GM06990 (cell line): ENCODE measurements at regions not wholly inside any gene's neighbourhood (a gene's known extent, or its start where the extent isn't known, plus 50 kb on each side); places are given as distances from the start of the nearest gene placed in this dataset.
"Not testable (repeated sequence)": the region's sequence is repeated elsewhere in the genome, so short reads cannot be mapped to it uniquely, and the experiment has no call there.

Experiments
- DNase-seq: peaks from one replicate; pipeline ENCODE4 v3.0.0-alpha.2; 2011; ENCODE audit not compliant: insufficient read length; ENCODE audit errors: extremely low read depth
- H3K27me3 ChIP-seq: replicated peaks from 2 replicates; pipeline ENCODE4 v1.6.0; 2011; ENCODE audit warnings: low read length; ENCODE audit not compliant: control insufficient read depth, insufficient read depth
- H3K36me3 ChIP-seq: 2 replicates; pipeline ENCODE4 v1.5.1; 2011; ENCODE audit warnings: low read length; ENCODE audit not compliant: control insufficient read depth, insufficient read depth
- H3K4me3 ChIP-seq: replicated peaks from 2 replicates; pipeline ENCODE4 v1.5.1; 2011; ENCODE audit warnings: low read depth, mild to moderate bottlenecking, control low read depth, low read length
- TF ChIP-seq, protein P1 (sequence below): IDR thresholded peaks from 2 replicates; pipeline ENCODE4 v1.5.1; 2011; ENCODE audit warnings: low read length, control low read depth, mild to moderate bottlenecking, inconsistent platforms; ENCODE audit not compliant: insufficient read depth, poor library complexity, severe bottlenecking

DNA sequence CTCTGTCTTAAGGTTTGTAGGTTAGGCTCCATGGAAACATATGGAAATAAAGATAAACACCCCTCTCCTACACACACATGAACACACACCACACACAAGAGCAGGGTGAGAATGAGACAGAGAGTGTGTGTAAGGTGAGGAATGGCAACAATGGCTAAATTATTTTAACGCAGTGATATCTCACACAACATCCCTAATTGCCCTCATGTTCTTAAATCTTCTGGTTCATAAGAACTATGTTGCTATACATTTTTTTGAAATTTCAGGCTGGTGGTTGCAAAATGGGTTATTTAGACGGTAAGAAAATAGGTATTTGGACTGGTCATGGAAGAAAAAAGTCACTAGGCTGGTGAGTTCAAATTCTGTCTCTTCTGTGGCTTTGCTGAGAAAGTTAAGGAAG lies 316.7 kb upstream of the ESRRG start:
- no peaks in the 10 kb centered on the region for H3K27me3 ChIP-seq
- DNase-seq = no peak
- no peak overlapping the region for H3K4me3 ChIP-seq
- TF ChIP-seq, protein P1, sequence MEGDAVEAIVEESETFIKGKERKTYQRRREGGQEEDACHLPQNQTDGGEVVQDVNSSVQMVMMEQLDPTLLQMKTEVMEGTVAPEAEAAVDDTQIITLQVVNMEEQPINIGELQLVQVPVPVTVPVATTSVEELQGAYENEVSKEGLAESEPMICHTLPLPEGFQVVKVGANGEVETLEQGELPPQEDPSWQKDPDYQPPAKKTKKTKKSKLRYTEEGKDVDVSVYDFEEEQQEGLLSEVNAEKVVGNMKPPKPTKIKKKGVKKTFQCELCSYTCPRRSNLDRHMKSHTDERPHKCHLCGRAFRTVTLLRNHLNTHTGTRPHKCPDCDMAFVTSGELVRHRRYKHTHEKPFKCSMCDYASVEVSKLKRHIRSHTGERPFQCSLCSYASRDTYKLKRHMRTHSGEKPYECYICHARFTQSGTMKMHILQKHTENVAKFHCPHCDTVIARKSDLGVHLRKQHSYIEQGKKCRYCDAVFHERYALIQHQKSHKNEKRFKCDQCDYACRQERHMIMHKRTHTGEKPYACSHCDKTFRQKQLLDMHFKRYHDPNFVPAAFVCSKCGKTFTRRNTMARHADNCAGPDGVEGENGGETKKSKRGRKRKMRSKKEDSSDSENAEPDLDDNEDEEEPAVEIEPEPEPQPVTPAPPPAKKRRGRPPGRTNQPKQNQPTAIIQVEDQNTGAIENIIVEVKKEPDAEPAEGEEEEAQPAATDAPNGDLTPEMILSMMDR = no peak
- H3K36me3 ChIP-seq = no peaks in the 10 kb centered on the region

DNA sequence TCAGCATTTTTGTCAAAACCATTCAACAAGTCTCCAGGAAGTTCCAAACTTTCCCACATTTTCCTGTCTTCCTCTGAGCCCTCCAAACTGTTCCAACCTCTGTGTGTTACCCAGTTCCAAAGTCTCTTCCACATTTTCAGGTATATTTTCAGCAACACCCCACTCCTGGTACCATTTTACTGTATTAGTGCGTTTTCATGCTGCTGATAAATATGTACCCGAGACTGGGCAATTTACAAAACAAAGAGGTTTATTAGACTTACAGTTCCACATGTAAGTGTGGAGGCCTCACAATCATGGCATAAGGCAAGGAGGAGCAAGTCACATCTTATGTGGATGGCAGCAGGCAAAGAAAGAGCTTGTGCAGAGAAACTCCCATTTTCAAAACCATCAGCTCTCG lies 315.9 kb upstream of the ESRRG start:
- not testable (repeated sequence) for H3K36me3 ChIP-seq, DNase-seq, H3K4me3 ChIP-seq, H3K27me3 ChIP-seq

DNA sequence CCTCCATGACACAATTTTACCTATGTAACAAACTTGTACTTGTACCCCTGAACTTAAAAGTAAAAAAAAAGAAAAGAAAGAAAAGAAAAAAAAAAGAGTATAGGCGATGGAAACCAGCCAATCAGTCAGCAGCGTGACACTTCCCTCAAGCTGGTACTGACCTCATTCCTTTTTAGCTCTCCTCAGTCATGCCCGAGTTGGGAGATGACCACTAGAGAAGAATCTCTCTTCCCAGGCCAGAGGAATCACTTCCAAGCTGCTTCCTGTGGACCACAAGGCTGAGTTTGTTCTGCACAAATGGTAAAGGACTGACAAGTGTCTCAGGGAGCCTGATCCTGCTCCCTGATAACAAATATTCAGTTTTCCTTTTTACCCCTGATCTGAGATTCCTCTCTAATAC lies 313.5 kb upstream of the ESRRG start:
- H3K36me3 ChIP-seq = no peaks in the 10 kb centered on the region
- DNase-seq = no peak
- H3K4me3 ChIP-seq = no peak overlapping the region
- TF ChIP-seq, protein P1 = no peak
- H3K27me3 ChIP-seq = no peaks in the 10 kb centered on the region

DNA sequence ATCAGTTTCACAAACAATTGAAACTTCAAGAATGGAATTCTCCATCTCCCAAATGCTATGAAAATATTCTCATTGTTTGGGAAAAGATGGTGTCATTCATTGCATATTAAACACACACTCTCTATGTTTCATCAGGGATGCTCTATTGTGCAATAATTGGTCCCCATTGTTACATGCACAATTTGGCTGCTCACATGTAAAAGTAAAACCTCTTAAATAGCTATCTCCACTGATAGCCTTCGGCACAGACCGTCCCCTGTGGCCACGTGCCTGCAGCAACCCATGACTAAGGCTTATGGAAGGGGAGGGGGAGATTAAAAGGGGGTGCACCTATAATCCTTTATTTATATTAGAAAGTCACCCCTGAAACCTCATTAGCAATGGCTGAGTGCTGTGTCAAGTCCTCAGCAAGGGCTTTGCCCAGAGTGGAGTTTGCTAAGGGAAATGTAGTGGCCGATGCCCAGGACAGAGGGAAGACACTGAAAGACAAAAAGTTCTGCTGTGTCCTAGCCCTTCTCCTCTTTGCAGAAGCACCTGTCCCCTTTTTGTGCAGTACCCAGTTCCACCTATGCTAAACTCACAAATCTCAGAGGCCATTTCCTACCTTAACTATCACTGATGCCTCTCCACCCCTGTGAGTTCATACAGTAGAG lies 309.6 kb upstream of the ESRRG start:
- Histone ChIP-seq H3K4me3 (no peak overlapping the region), H3K27me3 (no peaks in the 10 kb centered on the region), H3K36me3 (no peaks in the 10 kb centered on the region)
- TF ChIP-seq, protein P1 = no peak
- no peak for DNase-seq

DNA sequence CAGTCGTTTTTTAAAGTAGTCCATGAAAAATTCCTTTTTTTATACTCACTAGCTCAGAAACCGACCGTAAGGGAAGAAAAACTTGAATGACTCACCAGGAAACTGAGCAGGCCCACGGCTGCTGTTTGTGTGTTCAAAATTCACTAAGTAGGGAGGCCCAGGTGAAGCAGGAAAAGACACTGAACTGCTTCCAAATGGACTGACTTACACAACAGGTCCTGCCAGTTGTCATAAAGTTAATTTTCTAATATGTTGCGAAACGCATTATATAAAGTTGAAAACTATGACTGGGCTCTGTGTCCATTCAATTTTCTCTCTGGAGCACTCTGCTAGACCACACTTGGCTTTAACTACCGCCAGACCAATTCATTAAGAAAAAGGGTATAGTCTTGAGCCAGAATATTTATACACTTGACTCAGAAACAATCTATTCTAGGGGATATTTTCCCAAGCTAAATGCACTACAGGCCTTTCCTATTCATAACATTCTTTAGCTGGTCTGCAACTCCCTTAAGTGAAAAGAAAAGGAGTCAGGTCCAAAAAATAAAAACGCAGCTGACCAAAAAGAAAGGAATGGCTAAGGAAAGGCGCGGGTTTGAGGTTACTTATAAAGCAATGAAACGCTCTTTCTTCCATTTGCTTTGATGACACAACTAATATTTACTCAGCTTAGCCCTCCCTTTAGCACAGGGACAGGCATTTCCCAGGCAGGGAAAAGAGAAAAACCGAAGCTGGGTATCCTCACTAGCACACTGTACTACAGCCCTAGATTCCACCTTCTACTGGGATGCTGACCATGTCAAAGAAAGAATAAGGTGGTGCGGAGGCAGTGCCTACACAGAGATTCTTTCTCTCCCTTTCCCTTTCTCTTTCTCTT lies 306.3 kb upstream of the ESRRG start:
- no peak overlapping the region for H3K4me3 ChIP-seq
- H3K36me3 ChIP-seq = no peaks in the 10 kb centered on the region
- H3K27me3 ChIP-seq = no peaks in the 10 kb centered on the region
- TF ChIP-seq, protein P1 = no peak
- DNase-seq = no peak

DNA sequence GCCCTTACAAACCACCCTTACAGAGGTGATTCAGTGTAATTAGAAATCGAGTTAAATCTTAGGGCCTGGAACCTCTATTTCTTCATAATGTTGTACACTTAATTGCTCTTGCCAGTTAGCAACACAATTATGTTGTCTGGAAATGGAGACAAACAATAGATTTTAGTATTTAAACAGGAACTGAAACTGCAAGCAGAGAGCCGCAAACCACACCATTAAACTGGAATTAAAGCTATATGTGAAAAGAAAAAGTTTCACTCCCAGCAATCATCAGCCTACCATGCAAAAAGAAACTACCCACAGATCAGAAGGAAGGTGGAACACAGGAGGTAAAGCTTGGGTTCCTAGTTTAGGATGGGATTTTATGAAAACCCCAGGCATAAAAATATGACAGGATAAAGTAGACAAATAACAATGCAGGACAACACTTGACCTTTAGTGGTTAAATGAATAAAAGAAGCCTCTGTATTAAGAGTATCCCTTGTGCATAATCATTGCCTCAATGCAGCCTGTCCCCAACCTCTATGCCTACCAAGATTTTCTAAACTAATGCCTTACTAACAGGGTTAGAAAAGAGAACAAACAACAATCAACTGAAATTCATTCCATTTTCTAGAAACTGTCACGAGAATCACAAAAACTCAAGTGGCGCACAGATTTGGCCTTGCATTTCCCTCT lies 304.3 kb upstream of the ESRRG start:
- TF ChIP-seq, protein P1 = no peak
- Histone ChIP-seq H3K36me3 (no peaks in the 10 kb centered on the region), H3K4me3 (no peak overlapping the region), H3K27me3 (no peaks in the 10 kb centered on the region)
- peak; percentile 54 for DNase-seq
